Mesodermal cell (in vitro differentiated cells): ENCODE measurements at regions not wholly inside any gene's neighbourhood (a gene's known extent, or its start where the extent isn't known, plus 50 kb on each side); places are given as distances from the start of the nearest gene placed in this dataset.
"Not testable (repeated sequence)": the region's sequence is repeated elsewhere in the genome, so short reads cannot be mapped to it uniquely, and the experiment has no call there.

Experiments used
- H3K27ac ChIP-seq: 2 replicates; pipeline ENCODE4 v1.7.0; 2013; ENCODE audit warnings: mild to moderate bottlenecking, low read depth, low read length, moderate library complexity; ENCODE audit not compliant: severe bottlenecking
- H3K36me3 ChIP-seq: 2 replicates; pipeline ENCODE4 v1.7.1; 2013; ENCODE audit warnings: mild to moderate bottlenecking, low read length, moderate library complexity; ENCODE audit not compliant: control insufficient read depth, insufficient read depth
- H3K4me1 ChIP-seq: one replicate; pipeline ENCODE4 v1.7.1; 2013; ENCODE audit warnings: mild to moderate bottlenecking, low read length; ENCODE audit not compliant: insufficient read depth, control insufficient read depth, poor library complexity, severe bottlenecking
- H3K4me3 ChIP-seq: 2 replicates; pipeline ENCODE4 v1.7.0; 2013; ENCODE audit warnings: low read length, control low read depth, mild to moderate bottlenecking; ENCODE audit not compliant: insufficient read depth, poor library complexity, severe bottlenecking; ENCODE audit errors: extremely low read depth
- H3K9me3 ChIP-seq: 2 replicates; pipeline ENCODE4 v1.7.1; 2013; ENCODE audit warnings: mild to moderate bottlenecking, low read length, moderate library complexity; ENCODE audit not compliant: control insufficient read depth
- WGBS, 2 experiments: methylation state at CpG; one replicate each; pipeline ENCODE4 v1.1.5; 2013; ENCODE audit warnings: missing lambda C conversion rate in 2 of 2; ENCODE audit not compliant: insufficient coverage in 2 of 2; 5-methylcytosine and 5-hydroxymethylcytosine counted together

- 34 to 37% methylated on average over 3 to 5 of the region's 8 CpGs for WGBS, 2 experiments
- not testable (repeated sequence) for H3K36me3 ChIP-seq, H3K4me1 ChIP-seq, H3K4me3 ChIP-seq, H3K27ac ChIP-seq, H3K9me3 ChIP-seq
These were observed 200.5 kb upstream of the DIPK2B start for GRCh38 chrX:45400951-45401725.

DNA sequence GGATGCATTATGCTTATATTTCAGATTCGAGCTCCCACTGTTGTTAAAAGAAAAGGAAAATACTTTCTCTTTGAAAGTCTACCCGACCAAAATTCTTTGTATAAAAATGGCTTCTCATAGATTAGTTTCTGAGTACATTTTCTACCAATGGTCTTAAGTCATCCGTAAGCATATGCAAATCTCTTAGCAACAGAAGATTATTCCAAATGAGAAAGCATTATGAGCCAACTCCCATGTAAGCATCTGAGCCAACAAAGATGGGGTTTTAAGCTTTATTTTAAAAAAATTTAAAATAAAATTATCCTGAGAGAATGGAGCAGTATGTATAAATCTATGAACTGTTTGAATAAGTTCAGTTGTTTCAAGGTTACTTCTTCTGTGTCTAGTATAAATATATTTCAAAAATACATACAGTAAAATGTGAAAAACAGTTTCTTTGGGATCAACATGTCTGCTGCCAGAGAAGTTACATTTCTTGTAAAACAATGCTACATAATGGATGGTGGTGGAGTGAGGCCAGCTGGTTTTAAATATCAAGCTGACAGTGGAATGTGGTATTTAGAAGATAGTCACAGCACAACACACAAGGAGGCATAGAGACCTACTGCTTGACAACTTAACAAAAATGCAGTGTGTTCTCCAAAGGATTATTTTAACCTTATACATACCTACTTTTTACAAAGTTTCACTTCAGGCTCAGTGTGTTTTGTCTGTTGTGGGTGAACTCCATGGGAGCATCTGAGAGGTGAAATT lies 199.5 kb upstream of the DIPK2B start:
- Histone ChIP-seq H3K9me3 (no peaks in the 10 kb centered on the region), H3K27ac (no peak overlapping the region), H3K4me1 (peaks cover 4% of the 10 kb centered on the region), H3K4me3 (no peak overlapping the region), H3K36me3 (no peaks in the 10 kb centered on the region)
- no CpG with 5 or more reads among the region's 3 CpGs for whole genome bisulfite sequencing, 2 experiments

DNA sequence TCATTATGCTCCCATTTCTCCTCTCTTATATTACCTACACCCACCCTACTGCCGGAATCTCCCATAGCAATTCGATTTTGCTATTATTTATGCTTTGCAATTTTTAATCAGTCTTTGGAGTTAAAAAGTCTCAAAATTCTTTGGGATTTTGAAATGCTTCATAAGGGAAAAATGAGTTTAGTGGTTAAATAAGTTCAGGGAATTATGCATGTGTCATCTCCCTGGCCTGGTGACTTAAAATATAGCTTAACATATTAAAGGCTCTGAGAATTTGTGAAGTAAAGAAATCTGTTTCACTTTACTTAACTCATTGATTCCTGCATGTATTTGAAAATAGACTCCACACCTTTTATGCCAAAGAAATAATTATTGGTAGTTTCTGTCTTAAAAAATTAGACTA lies 185.1 kb upstream of the DIPK2B start:
- Histone ChIP-seq H3K27ac (no peak overlapping the region), H3K4me1 (no peaks in the 10 kb centered on the region)

GRCh38 chrX:45381841-45382240 lies 181.2 kb upstream of the DIPK2B start:
- H3K27ac ChIP-seq = no peak overlapping the region
- H3K4me1 ChIP-seq = no peaks in the 10 kb centered on the region
- 89 to 96% methylated on average over 14 to 30 of the region's 34 CpGs for WGBS, 2 experiments
- H3K9me3 ChIP-seq = no peaks in the 10 kb centered on the region
- H3K4me3 ChIP-seq = no peak overlapping the region
- no peaks in the 10 kb centered on the region for H3K36me3 ChIP-seq

More for the DNA sequence above, 185.1 kb upstream of the DIPK2B start:
- Histone ChIP-seq H3K4me3 (no peak overlapping the region), H3K9me3 (no peaks in the 10 kb centered on the region), H3K36me3 (no peaks in the 10 kb centered on the region)
- no CpG with 5 or more reads among the region's 2 CpGs for WGBS, 2 experiments

- Histone ChIP-seq H3K4me1 (no peaks in the 10 kb centered on the region), H3K4me3 (no peak overlapping the region)
- 99% methylated on average over 15 of the region's 24 CpGs; no CpG with 5 or more reads in 1 of the 2 experiments for WGBS, 2 experiments
These were observed 180.7 kb upstream of the DIPK2B start for GRCh38 chrX:45381366-45381765.

DNA sequence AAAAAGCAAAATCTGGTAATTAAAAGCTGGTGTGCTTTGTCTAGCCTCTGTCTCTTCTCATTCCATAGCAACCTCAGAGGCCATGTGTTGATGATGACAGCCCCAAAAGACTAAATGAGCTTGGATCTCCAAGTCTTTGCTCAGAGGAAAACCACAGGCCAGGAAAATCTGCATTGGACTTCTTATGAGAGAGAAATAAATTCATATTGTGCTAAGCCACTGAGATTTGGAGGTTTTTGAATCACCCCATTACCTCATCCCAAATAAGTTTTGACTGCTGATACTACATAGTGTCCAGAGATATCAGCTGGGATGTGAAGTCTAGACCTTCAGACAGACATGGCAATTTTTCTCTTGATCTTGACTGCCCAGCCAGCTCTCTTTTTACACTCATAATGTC lies 178.6 kb upstream of the DIPK2B start:
- Histone ChIP-seq H3K36me3 (no peaks in the 10 kb centered on the region), H3K4me3 (no peak overlapping the region), H3K4me1 (no peaks in the 10 kb centered on the region), H3K27ac (no peak overlapping the region), H3K9me3 (no peaks in the 10 kb centered on the region)

More at GRCh38 chrX:45381366-45381765, 180.7 kb upstream of the DIPK2B start:
- H3K27ac ChIP-seq = no peak overlapping the region
- H3K36me3 ChIP-seq = no peaks in the 10 kb centered on the region
- H3K9me3 ChIP-seq = no peaks in the 10 kb centered on the region

DNA sequence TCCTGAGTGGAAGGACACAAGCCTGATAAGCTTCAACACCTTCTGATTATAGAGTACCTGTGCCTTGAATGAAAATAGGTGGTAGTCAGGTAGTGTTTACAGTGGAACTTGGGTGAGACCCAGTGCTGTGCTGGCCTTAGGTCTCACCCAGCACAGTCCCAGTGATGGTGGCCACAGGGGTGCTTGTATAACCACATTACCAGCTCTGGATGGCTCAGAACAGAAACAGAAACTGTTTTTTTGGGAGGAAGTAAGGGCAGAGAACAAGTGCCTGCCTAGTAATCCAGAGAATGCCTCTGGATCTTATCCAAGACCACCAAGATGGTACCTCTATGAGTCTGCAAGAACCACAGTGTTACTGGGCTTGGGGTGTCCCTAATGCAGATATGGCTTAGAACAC lies 171.5 kb upstream of the DIPK2B start:
- Histone ChIP-seq H3K4me1 (no peaks in the 10 kb centered on the region), H3K36me3 (no peaks in the 10 kb centered on the region), H3K27ac (no peak overlapping the region), H3K9me3 (peaks cover 6% of the 10 kb centered on the region), H3K4me3 (no peak overlapping the region)

- WGBS, 2 experiments = 80% methylated on average over 2 of the region's 2 CpGs; no CpG with 5 or more reads in 1 of the 2 experiments
- Histone ChIP-seq H3K4me1 (no peaks in the 10 kb centered on the region), H3K27ac (no peak overlapping the region), H3K4me3 (no peak overlapping the region), H3K36me3 (no peaks in the 10 kb centered on the region), H3K9me3 (peaks cover 6% of the 10 kb centered on the region)
These were observed 168.0 kb upstream of the DIPK2B start for GRCh38 chrX:45368705-45369104.

GRCh38 chrX:45363596-45363995 lies 162.9 kb upstream of the DIPK2B start:
- Histone ChIP-seq H3K9me3 (no peaks in the 10 kb centered on the region), H3K27ac (no peak overlapping the region), H3K36me3 (no peaks in the 10 kb centered on the region), H3K4me1 (no peaks in the 10 kb centered on the region), H3K4me3 (no peak overlapping the region)
- WGBS, 2 experiments = no CpG with 5 or more reads among the region's 4 CpGs

DNA sequence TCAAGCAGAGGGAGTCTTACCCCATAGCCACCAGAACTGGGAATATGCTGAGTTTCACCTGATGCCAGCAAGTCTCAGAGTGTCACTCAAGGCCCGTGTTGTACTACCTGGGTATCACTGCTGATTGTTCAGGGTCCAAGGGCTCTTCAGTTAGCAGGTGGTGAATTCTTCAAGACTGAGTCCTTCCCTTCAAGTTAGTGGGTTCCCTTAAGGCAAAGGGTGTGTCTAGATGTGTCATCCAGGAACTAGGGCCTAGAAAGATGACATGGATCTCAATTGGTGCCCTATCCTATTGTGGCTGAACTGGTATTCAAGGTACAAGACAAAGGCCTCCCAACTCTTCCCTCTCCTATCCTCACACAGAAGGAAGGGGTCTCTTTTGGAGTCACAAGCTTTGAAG lies 159.9 kb upstream of the DIPK2B start:
- H3K4me1 ChIP-seq = no peaks in the 10 kb centered on the region
- peaks cover 4% of the 10 kb centered on the region for H3K9me3 ChIP-seq
- 100% methylated on average over 1 of the region's 1 CpG for WGBS, 2 experiments
- no peak overlapping the region for H3K4me3 ChIP-seq
- no peak overlapping the region for H3K27ac ChIP-seq
- H3K36me3 ChIP-seq = no peaks in the 10 kb centered on the region

DNA sequence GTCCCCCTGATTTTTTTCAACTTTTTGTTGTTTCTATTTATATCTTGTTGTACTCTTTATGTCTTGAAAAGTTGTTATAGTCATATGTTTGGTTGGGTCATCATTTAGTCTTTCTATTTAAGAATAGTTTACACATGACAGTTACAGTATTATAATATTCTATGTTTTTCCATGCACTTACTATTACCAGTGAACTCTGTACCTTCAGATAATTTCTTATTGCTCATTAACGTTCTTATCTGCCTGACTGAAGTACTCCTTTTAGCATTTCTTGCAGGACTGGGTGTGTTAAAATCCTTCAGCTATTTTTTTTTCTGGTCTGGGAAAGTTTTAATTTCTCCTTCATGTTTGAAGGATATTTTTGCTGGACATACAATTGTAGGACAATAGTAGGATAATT lies 157.7 kb upstream of the DIPK2B start:
- no peaks in the 10 kb centered on the region for H3K36me3 ChIP-seq
- no peak overlapping the region for H3K4me3 ChIP-seq
- peaks cover 4% of the 10 kb centered on the region for H3K9me3 ChIP-seq
- no peak overlapping the region for H3K27ac ChIP-seq
- WGBS, 2 experiments = no CpG with 5 or more reads among the region's 1 CpG
- no peaks in the 10 kb centered on the region for H3K4me1 ChIP-seq
